Vagina (tissue), 2 donors: ENCODE measurements at regions not wholly inside any gene's neighbourhood (a gene's known extent, or its start where the extent isn't known, plus 50 kb on each side); places are given as distances from the start of the nearest gene placed in this dataset.

Experiments used
- POLR2A ChIP-seq, 2 donors: fragments of 450-650 bp; IDR thresholded peaks; one replicate each; pipeline ENCODE4 v1.6.1; 2017; ENCODE audit warnings: antibody characterized with exemption in 2 of 2, mild to moderate bottlenecking in 2 of 2, moderate library complexity in 2 of 2
- POLR2AphosphoS5 ChIP-seq, 2 donors: sonication (generic); formaldehyde crosslinking; IDR thresholded peaks; one replicate each; pipeline ENCODE4 v1.9.0; 2017; ENCODE audit warnings: antibody characterized with exemption in 2 of 2, mild to moderate bottlenecking in 2 of 2, low read depth in 1 of 2; ENCODE audit not compliant: insufficient read depth in 1 of 2
- TF ChIP-seq, protein P1 (sequence below), 3 experiments: fragments of 450-650 bp in 2 of 3; fragments of 200-600 bp in 1 of 3; sonication (generic) in 1 of 3; IDR thresholded peaks; one replicate each; pipeline ENCODE4 v1.5.1; 2017 to 2019; ENCODE audit warnings: antibody characterized with exemption in 3 of 3, mild to moderate bottlenecking in 2 of 3, moderate library complexity in 2 of 3

DNA sequence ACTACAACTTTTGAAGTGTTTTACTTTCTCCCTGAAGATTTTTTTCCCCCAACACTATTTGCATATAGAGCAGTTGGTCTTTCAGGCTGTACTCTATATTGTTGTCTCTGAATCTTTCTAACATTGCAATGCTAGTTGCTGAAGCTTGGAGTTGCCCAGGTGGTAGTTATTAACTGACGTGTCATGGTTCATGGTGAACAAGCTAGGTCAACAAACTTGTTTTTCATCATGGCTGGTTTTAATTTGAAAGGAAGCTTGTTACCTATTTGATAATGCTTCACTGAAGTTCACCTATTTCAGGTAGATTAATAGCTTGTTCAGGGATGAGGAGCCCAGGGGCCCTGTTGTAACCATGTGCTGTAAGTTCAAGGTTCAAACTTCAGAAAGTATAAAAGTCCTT is 158.8 kb upstream of the ZEB2 start:
- TF ChIP-seq POLR2A (IDR thresholded peaks at IDR 0.05) (no peak), POLR2AphosphoS5 (IDR thresholded peaks at IDR 0.05; ENCODE audit: insufficient read depth in 1 of 2, low read depth in 1 of 2) (no peak)
- TF ChIP-seq, protein P1, sequence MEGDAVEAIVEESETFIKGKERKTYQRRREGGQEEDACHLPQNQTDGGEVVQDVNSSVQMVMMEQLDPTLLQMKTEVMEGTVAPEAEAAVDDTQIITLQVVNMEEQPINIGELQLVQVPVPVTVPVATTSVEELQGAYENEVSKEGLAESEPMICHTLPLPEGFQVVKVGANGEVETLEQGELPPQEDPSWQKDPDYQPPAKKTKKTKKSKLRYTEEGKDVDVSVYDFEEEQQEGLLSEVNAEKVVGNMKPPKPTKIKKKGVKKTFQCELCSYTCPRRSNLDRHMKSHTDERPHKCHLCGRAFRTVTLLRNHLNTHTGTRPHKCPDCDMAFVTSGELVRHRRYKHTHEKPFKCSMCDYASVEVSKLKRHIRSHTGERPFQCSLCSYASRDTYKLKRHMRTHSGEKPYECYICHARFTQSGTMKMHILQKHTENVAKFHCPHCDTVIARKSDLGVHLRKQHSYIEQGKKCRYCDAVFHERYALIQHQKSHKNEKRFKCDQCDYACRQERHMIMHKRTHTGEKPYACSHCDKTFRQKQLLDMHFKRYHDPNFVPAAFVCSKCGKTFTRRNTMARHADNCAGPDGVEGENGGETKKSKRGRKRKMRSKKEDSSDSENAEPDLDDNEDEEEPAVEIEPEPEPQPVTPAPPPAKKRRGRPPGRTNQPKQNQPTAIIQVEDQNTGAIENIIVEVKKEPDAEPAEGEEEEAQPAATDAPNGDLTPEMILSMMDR (IDR thresholded peaks at IDR 0.05): no peak
